ENCODE measurements at regions not wholly inside any gene's neighbourhood (a gene's known extent, or its start where the extent isn't known, plus 50 kb on each side); places are given as distances from the start of the nearest gene placed in this dataset.
"Not testable (repeated sequence)": the region's sequence is repeated elsewhere in the genome, so short reads cannot be mapped to it uniquely, and the experiment has no call there.

DNA sequence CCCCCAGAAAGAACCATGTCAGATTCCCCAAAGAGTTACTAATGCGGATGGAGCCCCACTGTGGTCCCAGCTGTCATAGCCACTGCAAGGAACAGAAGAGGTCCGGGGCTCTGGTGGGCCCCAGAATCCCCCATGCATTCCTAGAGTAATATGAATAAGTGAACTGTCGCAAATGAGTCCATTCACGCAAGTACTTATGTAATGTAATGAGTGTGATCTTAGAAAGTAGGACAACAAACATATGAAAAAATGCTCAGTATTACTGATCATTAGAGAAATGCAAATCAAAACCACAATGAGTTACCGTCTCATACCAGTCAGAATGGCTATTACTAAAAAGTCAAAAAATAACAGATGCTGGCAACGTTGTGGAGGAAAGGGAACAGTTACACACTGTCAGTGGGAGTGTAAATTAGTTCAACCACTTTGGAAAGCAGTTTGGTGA is 141.5 kb upstream of the RBPJ start:
- Histone ChIP-seq H3K27ac (ENCODE audit: low read depth, low read length) (no peak overlapping the region), H3K9me3 (ENCODE audit: control insufficient read depth in 1 of 2, low read length in 2 of 2) (no peaks in the 10 kb centered on the region), H3K27me3 (ENCODE audit: control insufficient read depth in 1 of 2, insufficient read depth in 2 of 2, low read length in 2 of 2) (no peaks in the 10 kb centered on the region), H3K9ac (ENCODE audit: low read depth in 1 of 2, low read length in 2 of 2) (no peak overlapping the region), H3K36me3 (ENCODE audit: control insufficient read depth in 1 of 2, insufficient read depth in 2 of 2, low read length in 2 of 2) (no peaks in the 10 kb centered on the region), H3K4me3 (ENCODE audit: low read depth in 1 of 2, low read length in 2 of 2) (no peak overlapping the region), H3K4me1 (ENCODE audit: control insufficient read depth in 1 of 2, insufficient read depth in 2 of 2, low read length in 2 of 2) (no peaks in the 10 kb centered on the region)

DNA sequence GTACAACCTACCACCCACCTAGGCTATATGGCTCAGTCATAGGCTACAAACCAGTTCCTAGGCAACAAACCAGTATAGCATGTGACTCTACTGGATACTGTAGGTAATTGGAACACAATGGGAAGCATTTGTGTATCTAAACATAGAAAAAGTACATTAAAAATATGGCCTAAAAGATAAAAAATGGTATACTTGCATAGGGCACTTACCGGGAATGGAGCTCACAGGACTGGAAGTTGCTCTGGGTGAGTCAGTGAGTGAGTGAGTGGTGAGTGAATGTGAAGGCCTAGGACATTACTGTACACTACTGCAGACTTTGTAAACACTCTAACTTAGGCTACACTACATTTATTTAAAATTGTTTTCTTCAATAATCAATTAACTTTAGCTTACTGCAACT is 139.2 kb upstream of the RBPJ start:
- H3K4me3 ChIP-seq (ENCODE audit: low read depth in 1 of 2, low read length in 2 of 2), result no peak overlapping the region
- no peaks in the 10 kb centered on the region for H3K27me3 ChIP-seq (ENCODE audit: control insufficient read depth in 1 of 2, insufficient read depth in 2 of 2, low read length in 2 of 2)
- H3K27ac ChIP-seq (ENCODE audit: low read depth, low read length), result no peak overlapping the region
- H3K9ac ChIP-seq (ENCODE audit: low read depth in 1 of 2, low read length in 2 of 2), result no peak overlapping the region
- no peaks in the 10 kb centered on the region for H3K9me3 ChIP-seq (ENCODE audit: control insufficient read depth in 1 of 2, low read length in 2 of 2)
- H3K36me3 ChIP-seq (ENCODE audit: control insufficient read depth in 1 of 2, insufficient read depth in 2 of 2, low read length in 2 of 2), result no peaks in the 10 kb centered on the region
- no peaks in the 10 kb centered on the region for H3K4me1 ChIP-seq (ENCODE audit: control insufficient read depth in 1 of 2, insufficient read depth in 2 of 2, low read length in 2 of 2)

DNA sequence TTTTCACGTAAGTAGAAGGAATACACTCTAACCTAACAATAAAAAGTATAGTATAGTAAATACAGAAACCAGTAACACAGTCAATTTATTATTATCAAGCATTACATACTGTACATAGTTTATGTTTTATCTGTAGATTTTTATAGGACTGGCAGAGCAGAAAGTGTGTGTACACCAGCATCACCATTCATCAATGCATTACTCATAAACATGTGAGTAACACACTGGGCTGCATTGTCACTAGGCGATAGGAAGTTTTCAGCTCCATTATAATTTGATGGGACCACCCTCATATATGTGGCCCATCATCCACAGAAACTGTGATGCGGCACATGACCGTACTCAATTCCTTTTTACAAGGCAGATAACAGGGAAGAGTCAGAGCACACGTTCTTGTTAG is 137.8 kb upstream of the RBPJ start:
- Histone ChIP-seq H3K36me3 (ENCODE audit: control insufficient read depth in 1 of 2, insufficient read depth in 2 of 2, low read length in 2 of 2) (no peaks in the 10 kb centered on the region), H3K27me3 (ENCODE audit: control insufficient read depth in 1 of 2, insufficient read depth in 2 of 2, low read length in 2 of 2) (no peaks in the 10 kb centered on the region), H3K9ac (ENCODE audit: low read depth in 1 of 2, low read length in 2 of 2) (no peak overlapping the region), H3K27ac (ENCODE audit: low read depth, low read length) (no peak overlapping the region), H3K4me1 (ENCODE audit: control insufficient read depth in 1 of 2, insufficient read depth in 2 of 2, low read length in 2 of 2) (no peaks in the 10 kb centered on the region), H3K4me3 (ENCODE audit: low read depth in 1 of 2, low read length in 2 of 2) (no peak overlapping the region), H3K9me3 (ENCODE audit: control insufficient read depth in 1 of 2, low read length in 2 of 2) (no peaks in the 10 kb centered on the region)

- H3K36me3 ChIP-seq (ENCODE audit: control insufficient read depth in 1 of 2, insufficient read depth in 2 of 2, low read length in 2 of 2), result no peaks in the 10 kb centered on the region
- H3K9ac ChIP-seq (ENCODE audit: low read depth in 1 of 2, low read length in 2 of 2), result no peak overlapping the region
- no peaks in the 10 kb centered on the region for H3K4me1 ChIP-seq (ENCODE audit: control insufficient read depth in 1 of 2, insufficient read depth in 2 of 2, low read length in 2 of 2)
- no peaks in the 10 kb centered on the region for H3K27me3 ChIP-seq (ENCODE audit: control insufficient read depth in 1 of 2, insufficient read depth in 2 of 2, low read length in 2 of 2)
- no peak overlapping the region for H3K27ac ChIP-seq (ENCODE audit: low read depth, low read length)
- no peaks in the 10 kb centered on the region for H3K9me3 ChIP-seq (ENCODE audit: control insufficient read depth in 1 of 2, low read length in 2 of 2)
- no peak overlapping the region for H3K4me3 ChIP-seq (ENCODE audit: low read depth in 1 of 2, low read length in 2 of 2)
Measured at GRCh38 chr4:26185436-26185835, 135.4 kb upstream of the RBPJ start.

- Histone ChIP-seq H3K27ac (ENCODE audit: low read depth, low read length) (no peak overlapping the region), H3K36me3 (ENCODE audit: control insufficient read depth in 1 of 2, insufficient read depth in 2 of 2, low read length in 2 of 2) (no peaks in the 10 kb centered on the region)
Measured at GRCh38 chr4:26191353-26191752, 129.5 kb upstream of the RBPJ start.

GRCh38 chr4:26192899-26193869 is 127.6 kb upstream of the RBPJ start:
- H3K9me3 ChIP-seq (ENCODE audit: control insufficient read depth in 1 of 2, low read length in 2 of 2), result no peaks in the 10 kb centered on the region
- no peak overlapping the region for H3K4me3 ChIP-seq (ENCODE audit: low read depth in 1 of 2, low read length in 2 of 2)
- no peaks in the 10 kb centered on the region for H3K27me3 ChIP-seq (ENCODE audit: control insufficient read depth in 1 of 2, insufficient read depth in 2 of 2, low read length in 2 of 2)
- H3K27ac ChIP-seq (ENCODE audit: low read depth, low read length), result no peak overlapping the region
- H3K9ac ChIP-seq (ENCODE audit: low read depth in 1 of 2, low read length in 2 of 2), result no peak overlapping the region
- no peaks in the 10 kb centered on the region for H3K36me3 ChIP-seq (ENCODE audit: control insufficient read depth in 1 of 2, insufficient read depth in 2 of 2, low read length in 2 of 2)
- peaks cover 11 to 13% of the 10 kb centered on the region in 2 donors for H3K4me1 ChIP-seq (ENCODE audit: control insufficient read depth in 1 of 2, insufficient read depth in 2 of 2, low read length in 2 of 2)

More at GRCh38 chr4:26191353-26191752, 129.5 kb upstream of the RBPJ start:
- Histone ChIP-seq H3K4me1 (ENCODE audit: control insufficient read depth in 1 of 2, insufficient read depth in 2 of 2, low read length in 2 of 2) (peaks cover 4 to 13% of the 10 kb centered on the region in 2 donors), H3K9ac (ENCODE audit: low read depth in 1 of 2, low read length in 2 of 2) (no peak overlapping the region), H3K4me3 (ENCODE audit: low read depth in 1 of 2, low read length in 2 of 2) (peak overlapping the region in 1 of 2 donors; percentile 43), H3K9me3 (ENCODE audit: control insufficient read depth in 1 of 2, low read length in 2 of 2) (no peaks in the 10 kb centered on the region), H3K27me3 (ENCODE audit: control insufficient read depth in 1 of 2, insufficient read depth in 2 of 2, low read length in 2 of 2) (no peaks in the 10 kb centered on the region)

- Histone ChIP-seq H3K27me3 (ENCODE audit: control insufficient read depth in 1 of 2, insufficient read depth in 2 of 2, low read length in 2 of 2) (no peaks in the 10 kb centered on the region), H3K27ac (ENCODE audit: low read depth, low read length) (no peak overlapping the region), H3K4me1 (ENCODE audit: control insufficient read depth in 1 of 2, insufficient read depth in 2 of 2, low read length in 2 of 2) (peaks cover 11 to 13% of the 10 kb centered on the region in 2 donors), H3K9ac (ENCODE audit: low read depth in 1 of 2, low read length in 2 of 2) (no peak overlapping the region), H3K9me3 (ENCODE audit: control insufficient read depth in 1 of 2, low read length in 2 of 2) (no peaks in the 10 kb centered on the region), H3K4me3 (ENCODE audit: low read depth in 1 of 2, low read length in 2 of 2) (no peak overlapping the region), H3K36me3 (ENCODE audit: control insufficient read depth in 1 of 2, insufficient read depth in 2 of 2, low read length in 2 of 2) (no peaks in the 10 kb centered on the region)
Measured at GRCh38 chr4:26194764-26195163, 126.0 kb upstream of the RBPJ start.

DNA sequence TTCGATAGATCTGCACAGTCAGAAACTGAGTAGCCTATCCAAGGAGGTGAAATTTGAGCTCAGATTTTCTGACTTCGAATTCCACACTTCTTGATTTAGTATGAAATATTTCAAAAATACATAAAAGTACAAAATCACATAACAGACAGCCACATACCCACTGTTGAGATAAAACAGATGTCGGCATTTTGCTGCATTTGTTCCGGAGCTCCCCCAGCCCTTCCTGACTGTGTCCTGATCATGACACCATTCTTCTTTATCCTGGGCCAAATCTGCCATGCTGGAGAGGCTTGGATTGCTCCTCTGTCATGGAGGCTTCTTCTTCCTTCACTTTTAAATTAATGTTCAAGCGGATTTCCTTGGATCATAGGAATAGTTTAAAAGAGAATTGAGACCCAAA is 124.2 kb upstream of the RBPJ start:
- no peak overlapping the region for H3K4me3 ChIP-seq (ENCODE audit: low read depth in 1 of 2, low read length in 2 of 2)
- H3K9me3 ChIP-seq (ENCODE audit: control insufficient read depth in 1 of 2, low read length in 2 of 2), result no peaks in the 10 kb centered on the region
- peaks cover 8 to 9% of the 10 kb centered on the region in 2 donors for H3K4me1 ChIP-seq (ENCODE audit: control insufficient read depth in 1 of 2, insufficient read depth in 2 of 2, low read length in 2 of 2)
- no peak overlapping the region for H3K27ac ChIP-seq (ENCODE audit: low read depth, low read length)
- no peaks in the 10 kb centered on the region for H3K36me3 ChIP-seq (ENCODE audit: control insufficient read depth in 1 of 2, insufficient read depth in 2 of 2, low read length in 2 of 2)
- no peak overlapping the region for H3K9ac ChIP-seq (ENCODE audit: low read depth in 1 of 2, low read length in 2 of 2)
- no peaks in the 10 kb centered on the region for H3K27me3 ChIP-seq (ENCODE audit: control insufficient read depth in 1 of 2, insufficient read depth in 2 of 2, low read length in 2 of 2)

DNA sequence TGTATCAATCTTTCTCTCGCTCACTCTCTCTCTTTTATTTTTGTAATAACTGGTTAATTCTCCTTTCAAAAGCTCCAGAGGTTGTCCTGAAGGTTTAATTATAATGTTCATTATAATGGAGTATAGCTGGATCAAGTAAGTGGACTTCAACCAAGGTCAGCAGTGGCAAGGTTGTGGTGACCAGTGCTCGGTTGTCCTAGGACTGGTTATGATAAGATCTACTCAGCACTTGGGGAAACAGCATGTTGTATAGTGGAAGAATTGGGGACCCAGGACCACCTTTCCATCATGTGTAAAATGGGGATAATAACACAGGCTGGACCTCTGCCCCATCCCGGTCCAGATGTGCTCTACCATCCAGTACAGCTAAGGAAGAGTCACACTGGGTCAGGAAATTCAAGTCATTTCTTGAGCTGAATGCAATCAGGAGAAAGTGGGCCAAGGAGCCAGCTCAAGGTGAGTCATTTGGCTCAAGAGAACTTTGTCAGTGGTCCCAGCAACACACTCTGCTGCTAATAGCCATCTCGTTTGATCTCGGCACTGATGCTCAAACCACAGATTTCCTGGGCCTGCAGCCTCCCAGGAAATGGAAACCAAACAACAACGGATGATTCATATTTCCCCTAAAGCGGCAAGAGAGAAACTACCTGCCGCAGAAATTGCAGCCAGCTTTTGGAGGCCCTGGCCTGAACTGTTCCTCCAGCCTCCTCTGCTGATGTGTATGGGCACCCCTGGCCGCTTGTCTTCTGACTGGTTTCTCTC is 123.6 kb upstream of the RBPJ start:
- no peak overlapping the region for H3K4me3 ChIP-seq (ENCODE audit: low read depth in 1 of 2, low read length in 2 of 2)
- no peaks in the 10 kb centered on the region for H3K27me3 ChIP-seq (ENCODE audit: control insufficient read depth in 1 of 2, insufficient read depth in 2 of 2, low read length in 2 of 2)
- H3K9ac ChIP-seq (ENCODE audit: low read depth in 1 of 2, low read length in 2 of 2), result no peak overlapping the region
- no peak overlapping the region for H3K27ac ChIP-seq (ENCODE audit: low read depth, low read length)
- H3K9me3 ChIP-seq (ENCODE audit: control insufficient read depth in 1 of 2, low read length in 2 of 2), result no peaks in the 10 kb centered on the region
- peaks cover 5 to 7% of the 10 kb centered on the region in 2 donors for H3K4me1 ChIP-seq (ENCODE audit: control insufficient read depth in 1 of 2, insufficient read depth in 2 of 2, low read length in 2 of 2)
- no peaks in the 10 kb centered on the region for H3K36me3 ChIP-seq (ENCODE audit: control insufficient read depth in 1 of 2, insufficient read depth in 2 of 2, low read length in 2 of 2)

GRCh38 chr4:26198931-26199330 is 121.9 kb upstream of the RBPJ start:
- not testable (repeated sequence) for H3K4me3 ChIP-seq (ENCODE audit: low read depth in 1 of 2, low read length in 2 of 2); H3K27ac ChIP-seq (ENCODE audit: low read depth, low read length); H3K4me1 ChIP-seq (ENCODE audit: control insufficient read depth in 1 of 2, insufficient read depth in 2 of 2, low read length in 2 of 2); H3K27me3 ChIP-seq (ENCODE audit: control insufficient read depth in 1 of 2, insufficient read depth in 2 of 2, low read length in 2 of 2); H3K9ac ChIP-seq (ENCODE audit: low read depth in 1 of 2, low read length in 2 of 2); H3K36me3 ChIP-seq (ENCODE audit: control insufficient read depth in 1 of 2, insufficient read depth in 2 of 2, low read length in 2 of 2); H3K9me3 ChIP-seq (ENCODE audit: control insufficient read depth in 1 of 2, low read length in 2 of 2)
